HG03342 (cell line): ENCODE measurements at regions not wholly inside any gene's neighbourhood (a gene's known extent, or its start where the extent isn't known, plus 50 kb on each side); places are given as distances from the start of the nearest gene placed in this dataset.

Source experiments
- ATAC-seq: cut with Tn5 transposase; IDR thresholded peaks from one replicate; pipeline ENCODE4 v1.9.1; 2021; ENCODE audit warnings: mild to moderate bottlenecking, moderate library complexity; ENCODE audit not compliant: unreplicated experiment

GRCh38 chr1:177355575-177355974, 184.8 kb downstream of the BRINP2 start:
- ATAC-seq = no peak

GRCh38 chr1:177354247-177354646, 183.5 kb downstream of the BRINP2 start:
- no peak for ATAC-seq

GRCh38 chr1:177351361-177352108, 180.8 kb downstream of the BRINP2 start:
- ATAC-seq = no peak

- no peak for ATAC-seq
Observed at GRCh38 chr1:177346790-177347359, 176.1 kb downstream of the BRINP2 start.

DNA sequence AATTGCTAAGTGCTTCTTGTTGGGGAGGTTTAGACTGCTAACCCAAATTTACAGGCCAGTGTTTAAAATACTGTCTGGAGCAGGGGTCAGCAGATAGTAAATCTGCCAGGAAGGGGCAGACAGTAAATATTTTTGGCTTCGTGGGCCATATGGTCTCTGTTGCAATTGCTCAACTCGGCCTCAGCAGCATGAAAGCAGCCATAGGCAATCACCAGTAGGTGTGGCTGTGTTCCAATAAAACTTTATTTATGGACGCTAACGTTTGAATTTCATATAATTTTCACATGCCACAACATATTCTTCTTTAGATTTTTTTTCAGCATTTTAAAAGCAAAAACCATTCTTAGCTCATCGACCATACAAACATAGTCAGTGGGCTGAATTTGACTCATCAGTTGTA, 172.7 kb downstream of the BRINP2 start:
- ATAC-seq = no peak

DNA sequence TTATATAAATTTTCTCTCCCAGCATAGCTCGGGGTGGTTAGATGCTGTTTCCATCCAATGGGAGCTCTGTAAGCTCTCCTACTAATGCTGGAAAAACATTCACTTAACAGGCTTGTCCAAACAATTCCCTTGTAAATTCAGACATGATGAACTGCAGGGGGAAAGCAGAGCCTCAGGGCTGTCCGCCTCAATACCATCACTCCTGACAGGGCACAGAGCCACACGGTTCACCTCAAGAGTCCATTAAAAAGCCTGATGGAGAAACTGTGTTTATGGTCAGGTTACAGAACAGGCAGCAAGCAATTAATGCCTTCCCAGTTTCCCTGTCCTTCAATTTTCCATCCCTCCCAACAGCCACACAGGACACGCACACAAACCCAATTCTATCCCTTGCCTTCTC, 171.0 kb downstream of the BRINP2 start:
- ATAC-seq = no peak

GRCh38 chr1:177340601-177341067, 169.9 kb downstream of the BRINP2 start:
- no peak for ATAC-seq

DNA sequence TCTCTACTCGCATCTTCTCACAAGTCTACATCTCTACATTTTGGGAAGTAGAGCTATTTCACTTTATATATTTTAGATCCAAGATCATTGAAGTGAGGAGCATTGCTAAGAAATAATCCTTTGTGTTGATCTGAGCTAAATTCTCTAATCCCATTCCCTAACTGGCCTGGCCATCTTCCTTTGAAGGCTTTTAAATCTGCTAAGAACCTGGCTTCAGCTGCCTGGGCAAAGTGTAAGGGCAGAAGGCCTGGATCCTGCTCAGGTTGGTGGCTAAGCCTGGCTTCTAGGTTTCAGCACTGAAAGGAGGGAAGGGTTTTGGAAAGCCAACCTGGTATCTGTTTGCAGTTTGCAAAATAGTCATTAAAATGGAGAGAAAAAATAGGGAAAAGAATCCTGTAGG, 167.6 kb downstream of the BRINP2 start:
- ATAC-seq = no peak

DNA sequence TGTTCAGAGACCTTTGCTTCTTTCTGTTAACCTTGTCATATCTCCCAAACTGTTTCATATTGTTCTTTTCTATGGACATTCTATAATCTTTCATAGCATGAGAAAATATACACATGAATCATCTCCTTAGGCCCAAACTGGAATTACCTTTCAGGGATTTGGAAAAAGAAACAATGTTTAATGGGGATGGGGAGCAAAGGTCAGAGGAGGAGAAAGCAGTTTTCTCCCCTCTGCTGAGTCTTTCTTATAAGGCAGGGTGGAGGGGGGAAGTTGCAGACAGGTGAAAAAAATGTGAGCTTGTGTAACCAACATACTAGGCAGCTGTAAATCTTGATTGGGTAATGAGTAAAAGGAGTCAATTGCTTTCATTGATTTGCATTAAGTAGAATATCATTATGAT, 164.1 kb downstream of the BRINP2 start:
- no peak for ATAC-seq

DNA sequence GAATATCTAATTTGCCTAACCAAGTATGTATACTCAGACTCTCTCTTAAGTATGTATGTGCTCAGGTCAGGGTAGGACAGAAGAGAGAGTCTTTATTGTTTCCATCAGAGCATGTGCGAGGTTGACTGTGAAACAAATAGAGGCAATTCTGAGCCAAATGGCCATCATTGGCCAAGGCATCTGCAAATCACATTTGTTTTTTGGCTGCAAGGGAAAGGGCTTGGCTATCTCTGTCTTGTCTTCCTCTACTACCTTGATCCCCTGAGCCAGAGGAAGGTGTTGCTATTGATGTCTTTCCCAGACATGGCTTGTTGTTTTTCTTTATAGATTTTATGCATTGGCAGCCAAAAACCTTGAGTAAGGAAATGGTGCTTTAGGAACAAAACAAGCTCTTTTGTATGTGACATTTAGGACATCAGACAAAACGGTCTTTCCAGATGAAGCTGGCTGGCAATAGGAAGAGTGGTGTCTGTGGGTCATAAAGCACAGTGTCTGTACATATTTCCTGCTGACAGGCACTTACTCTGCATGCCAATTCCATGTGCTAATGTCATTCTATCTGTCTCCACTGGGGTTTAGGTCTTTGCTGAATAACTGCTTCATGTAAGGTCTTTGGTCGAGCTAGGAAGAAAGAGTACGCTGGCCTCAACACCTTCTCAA, 163.3 kb downstream of the BRINP2 start:
- ATAC-seq = no peak
